22Rv1 (cell line): ENCODE measurements at regions not wholly inside any gene's neighbourhood (a gene's known extent, or its start where the extent isn't known, plus 50 kb on each side); places are given as distances from the start of the nearest gene placed in this dataset.

Experiments
- H3K27ac ChIP-seq: fragments of 450-650 bp; 2 replicates; pipeline ENCODE4 v1.5.1; 2017
- CTCF ChIP-seq: fragments of 450-650 bp; IDR thresholded peaks from 2 replicates; pipeline ENCODE4 v1.5.1; 2017; ENCODE audit warnings: mild to moderate bottlenecking
- ZFX ChIP-seq: fragments of 450-650 bp; IDR thresholded peaks from 2 replicates; pipeline ENCODE4 v1.6.1; 2017; ENCODE audit warnings: antibody characterized with exemption, borderline replicate concordance

GRCh38 chr17:5947701-5948180 lies 122.4 kb upstream of the WSCD1 start:
- H3K27ac ChIP-seq = no peak overlapping the region
- TF ChIP-seq ZFX = no peak
- TF ChIP-seq CTCF = no peak

GRCh38 chr17:5948811-5949210 lies 121.4 kb upstream of the WSCD1 start:
- TF ChIP-seq ZFX (no peak), CTCF (no peak)
- no peak overlapping the region for H3K27ac ChIP-seq

- no peak for TF ChIP-seq CTCF
- no peak for TF ChIP-seq ZFX
- no peak overlapping the region for H3K27ac ChIP-seq
Observed at GRCh38 chr17:5950878-5951277, 119.3 kb upstream of the WSCD1 start.

- no peak overlapping the region for H3K27ac ChIP-seq
- TF ChIP-seq ZFX = no peak
- TF ChIP-seq CTCF = no peak
Observed at GRCh38 chr17:5951912-5952311, 118.3 kb upstream of the WSCD1 start.

GRCh38 chr17:5952518-5952917 lies 117.7 kb upstream of the WSCD1 start:
- no peak for TF ChIP-seq ZFX
- no peak for TF ChIP-seq CTCF

GRCh38 chr17:5955764-5956163 lies 114.4 kb upstream of the WSCD1 start:
- no peak for TF ChIP-seq ZFX
- no peak for TF ChIP-seq CTCF
- no peak overlapping the region for H3K27ac ChIP-seq

More at GRCh38 chr17:5952518-5952917, 117.7 kb upstream of the WSCD1 start:
- no peak overlapping the region for H3K27ac ChIP-seq

GRCh38 chr17:5958850-5959249 lies 111.3 kb upstream of the WSCD1 start:
- no peak overlapping the region for H3K27ac ChIP-seq

More at GRCh38 chr17:5958850-5959249, 111.3 kb upstream of the WSCD1 start:
- TF ChIP-seq CTCF (no peak), ZFX (no peak)
